H1 (cell line): ENCODE measurements at regions not wholly inside any gene's neighbourhood (a gene's known extent, or its start where the extent isn't known, plus 50 kb on each side); places are given as distances from the start of the nearest gene placed in this dataset.

Experiments used
- CTCF ChIA-PET: fragments of 300-600 bp; sonication (Branson Sonifier 250); formaldehyde crosslinking; loops from one replicate; lab custom pipeline; 2021; ENCODE audit not compliant: partially characterized antibody; lab: Charles Lee
- POLR2A ChIA-PET: fragments of 300-600 bp; sonication (Branson Sonifier 250); formaldehyde crosslinking; loops from one replicate; lab custom pipeline; 2021; ENCODE audit warnings: inconsistent platforms; ENCODE audit not compliant: partially characterized antibody; lab: Charles Lee
- DNase-seq, 2 experiments: peaks; one replicate each; pipeline versions ENCODE4 v3.0.0 to v3.0.0-alpha.2; 2010 to 2022; ENCODE audit warnings: low spot score in 2 of 2, low read depth in 1 of 2, mixed read lengths in 1 of 2
- FAIRE-seq: peaks from 2 replicates; lab custom pipeline; 2011; peaks lifted over from hg19 to GRCh38; lab: Jason Lieb, UNC
- H2AFZ ChIP-seq: 2 replicates; pipeline ENCODE4 v1.8.1; 2012; ENCODE audit warnings: low read length, inconsistent platforms
- H2AK5ac ChIP-seq: 2 replicates; pipeline ENCODE4 v1.6.1; 2013; ENCODE audit warnings: low read depth, low read length
- H2BK120ac ChIP-seq: replicated peaks from 2 replicates; pipeline ENCODE3; 2013; ENCODE audit warnings: low read depth, low read length, inconsistent platforms
- H2BK12ac ChIP-seq: 2 replicates; pipeline ENCODE4 v1.6.1; 2013; ENCODE audit warnings: low read depth, low read length
- H2BK15ac ChIP-seq: 2 replicates; pipeline ENCODE4 v1.6.1; 2013; ENCODE audit warnings: low read length
- H2BK20ac ChIP-seq: 2 replicates; pipeline ENCODE4 v1.6.1; 2013; ENCODE audit warnings: low read length
- H2BK5ac ChIP-seq: 2 replicates; pipeline ENCODE4 v1.6.1; 2013; ENCODE audit warnings: low read depth, low read length
- H3K14ac ChIP-seq: 2 replicates; pipeline ENCODE4 v1.6.1; 2013; ENCODE audit warnings: inconsistent platforms; ENCODE audit not compliant: insufficient read length
- H3K18ac ChIP-seq: 2 replicates; pipeline ENCODE4 v1.6.1; 2013; ENCODE audit warnings: low read length; ENCODE audit errors: extremely low read depth
- H3K23ac ChIP-seq: 2 replicates; pipeline ENCODE4 v1.6.1; 2013; ENCODE audit warnings: inconsistent platforms; ENCODE audit not compliant: insufficient read length
- H3K23me2 ChIP-seq: 2 replicates; pipeline ENCODE4 v1.6.1; 2013; ENCODE audit warnings: low read depth, low read length
- H3K27ac ChIP-seq: 2 replicates; pipeline ENCODE4 v1.6.1; 2011; ENCODE audit warnings: low read depth, low read length, inconsistent platforms
- H3K27me3 ChIP-seq, 4 experiments: replicated peaks in 1 of 4; 1 replicate in 1 of 4; 2 replicates in 3 of 4; pipeline versions ENCODE4 v1.6.1 to v1.8.1; 2011 to 2013; ENCODE audit warnings: low read length in 3 of 4, mild to moderate bottlenecking in 3 of 4, inconsistent platforms in 2 of 4, mixed read lengths in 2 of 4, moderate library complexity in 1 of 4; ENCODE audit not compliant: control insufficient read depth in 3 of 4, insufficient read depth in 3 of 4; ENCODE audit errors: extremely low read depth in 1 of 4
- H3K36me3 ChIP-seq, 4 experiments: 2 replicates each; pipeline versions ENCODE4 v1.6.1 to v1.8.1; 2011 to 2013; ENCODE audit warnings: mild to moderate bottlenecking in 4 of 4, low read length in 3 of 4, moderate library complexity in 2 of 4, control low read depth in 1 of 4, inconsistent platforms in 1 of 4; ENCODE audit not compliant: insufficient read depth in 4 of 4, control insufficient read depth in 2 of 4
- H3K4ac ChIP-seq: replicated peaks from 2 replicates; pipeline ENCODE3; 2013; ENCODE audit warnings: low read length, low read depth, mixed read lengths, inconsistent platforms; ENCODE audit not compliant: insufficient read length
- H3K4me1 ChIP-seq, 4 experiments: replicated peaks in 1 of 4; 1 replicate in 1 of 4; 2 replicates in 3 of 4; pipeline versions ENCODE4 v1.6.1 to v1.8.1; 2011 to 2013; ENCODE audit warnings: low read length in 3 of 4, inconsistent platforms in 2 of 4, mixed read lengths in 1 of 4; ENCODE audit not compliant: insufficient read depth in 4 of 4, control insufficient read depth in 3 of 4
- H3K4me2 ChIP-seq, 2 experiments: 2 replicates each; pipeline versions ENCODE4 v1.6.1 to v1.8.1; 2011 to 2013; ENCODE audit warnings: low read depth in 2 of 2, low read length in 2 of 2, control low read depth in 1 of 2, inconsistent platforms in 1 of 2, mild to moderate bottlenecking in 1 of 2; ENCODE audit not compliant: insufficient read depth in 1 of 2
- H3K4me3 ChIP-seq, 4 experiments: fragments of 200-600, 300-600 bp in 1 of 4; sonication (generic), shearing (Covaris generic), sonication (Bioruptor Twin) in 1 of 4; 2 replicates each; pipeline versions ENCODE4 v1.5.1 to v1.8.1; 2011 to 2016; ENCODE audit warnings: low read length in 4 of 4, low read depth in 3 of 4, control low read depth in 2 of 4, inconsistent platforms in 2 of 4, mild to moderate bottlenecking in 2 of 4, mixed read lengths in 1 of 4, moderate library complexity in 1 of 4; ENCODE audit not compliant: insufficient read depth in 2 of 4; ENCODE audit errors: extremely low read depth in 1 of 4
- H3K56ac ChIP-seq: replicated peaks from 2 replicates; pipeline ENCODE3; 2013; ENCODE audit warnings: low read depth, mild to moderate bottlenecking, mixed read lengths, low read length, inconsistent platforms; ENCODE audit not compliant: insufficient read length
- H3K79me1 ChIP-seq: 2 replicates; pipeline ENCODE4 v1.6.1; 2013; ENCODE audit warnings: low read depth, low read length, control low read depth
- H3K79me2 ChIP-seq, 2 experiments: 2 replicates each; pipeline versions ENCODE4 v1.6.1 to v1.8.1; 2012 to 2013; ENCODE audit warnings: low read length in 2 of 2, mild to moderate bottlenecking in 2 of 2, inconsistent platforms in 1 of 2; ENCODE audit not compliant: insufficient read depth in 2 of 2, control insufficient read depth in 1 of 2
- H3K9ac ChIP-seq, 4 experiments: replicated peaks in 1 of 4; 1 replicate in 1 of 4; 2 replicates in 3 of 4; pipeline versions ENCODE4 v1.6.1 to v1.8.1; 2011 to 2013; ENCODE audit warnings: low read depth in 3 of 4, low read length in 3 of 4, control low read depth in 2 of 4, mild to moderate bottlenecking in 2 of 4, moderate library complexity in 2 of 4, inconsistent platforms in 1 of 4; ENCODE audit errors: extremely low read depth in 1 of 4
- H3K9me3 ChIP-seq, 2 experiments: 2 replicates each; pipeline versions ENCODE4 v1.6.1 to v1.8.1; 2012 to 2013; ENCODE audit warnings: mild to moderate bottlenecking in 2 of 2, moderate library complexity in 2 of 2, control low read depth in 1 of 2, inconsistent platforms in 1 of 2, low read depth in 1 of 2, low read length in 1 of 2, mixed read lengths in 1 of 2; ENCODE audit not compliant: insufficient read depth in 2 of 2
- H4K20me1 ChIP-seq, 2 experiments: replicated peaks in 1 of 2; 2 replicates each; pipeline versions ENCODE3 to v1.8.1; 2011 to 2013; ENCODE audit warnings: inconsistent platforms in 2 of 2, low read length in 2 of 2, mild to moderate bottlenecking in 1 of 2; ENCODE audit not compliant: insufficient read depth in 2 of 2, control insufficient read depth in 1 of 2
- H4K5ac ChIP-seq: 2 replicates; pipeline ENCODE4 v1.6.1; 2013; ENCODE audit warnings: low read length, low read depth, mixed read lengths, inconsistent platforms; ENCODE audit not compliant: insufficient read length
- H4K8ac ChIP-seq: 2 replicates; pipeline ENCODE4 v1.8.0; 2013; ENCODE audit warnings: mild to moderate bottlenecking, moderate library complexity, low read length, inconsistent platforms; ENCODE audit not compliant: insufficient read depth; ENCODE audit errors: extremely low read depth
- H4K91ac ChIP-seq: replicated peaks from 2 replicates; pipeline ENCODE3; 2013; ENCODE audit warnings: low read length, mixed read lengths, inconsistent platforms; ENCODE audit not compliant: insufficient read length
- MAFK ChIP-seq: IDR thresholded peaks from 2 replicates; pipeline ENCODE4 v1.6.1; 2012; ENCODE audit warnings: low read depth, mild to moderate bottlenecking, improper control_type of control experiment, low read length
- WGBS, 2 experiments: shearing (Covaris generic) in 1 of 2; methylation state at CpG; one replicate each; pipeline versions ENCODE4 v1.1.6 to v1.1.7; 2013 to 2015; ENCODE audit warnings: low lambda C conversion rate in 2 of 2, mixed read lengths in 2 of 2, inconsistent platforms in 1 of 2, low coverage in 1 of 2, missing lambda C conversion rate in 1 of 2; ENCODE audit not compliant: insufficient replicate concordance in 2 of 2, insufficient coverage in 1 of 2, insufficient read length in 1 of 2; ENCODE audit errors: extremely low coverage in 1 of 2, missing lambda C conversion rate in 1 of 2; 5-methylcytosine and 5-hydroxymethylcytosine counted together

DNA sequence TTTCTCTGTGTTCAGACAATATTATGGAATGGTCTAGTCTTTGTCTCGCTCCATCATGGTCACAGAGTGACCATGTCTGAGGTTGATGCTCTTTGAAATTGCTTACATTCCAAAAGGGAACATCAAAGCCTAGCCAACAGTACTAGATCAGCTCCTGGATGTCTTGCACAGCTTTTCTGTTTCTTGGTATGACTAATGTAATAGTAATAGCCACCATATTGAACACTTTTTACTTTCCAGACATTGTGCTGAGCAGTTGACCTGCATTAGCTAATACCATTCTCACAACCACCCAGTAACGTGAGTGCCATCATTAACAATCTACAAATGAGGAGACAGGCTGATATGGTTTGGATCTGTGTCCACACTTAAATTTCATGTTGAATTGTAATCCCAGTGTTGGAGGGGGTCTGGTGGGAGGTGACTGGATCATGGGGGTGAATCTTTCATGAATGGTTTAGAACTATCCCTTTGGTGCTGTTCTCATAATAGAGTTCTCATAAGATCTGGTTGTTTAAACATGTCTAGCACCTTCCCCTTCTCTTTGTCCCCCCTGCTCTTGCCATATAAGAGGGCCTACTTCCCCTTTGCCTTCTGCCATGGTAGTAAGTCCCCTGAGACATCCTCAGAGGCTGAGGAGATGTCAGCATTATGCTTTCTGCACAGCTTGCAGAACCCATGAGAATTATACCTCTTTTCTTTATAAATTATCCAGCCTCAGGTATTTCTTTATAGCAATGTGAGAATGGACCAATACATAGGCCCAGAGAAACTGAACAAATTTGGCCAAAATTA, 577.5 kb upstream of the CLINT1 start:
- Histone ChIP-seq H3K56ac (no peak overlapping the region), H3K79me1 (no peaks in the 10 kb centered on the region)
- WGBS, 2 experiments, result 89% methylated on average over 2 of the region's 2 CpGs; no CpG with 5 or more reads in 1 of the 2 experiments

More for the DNA sequence above, 577.5 kb upstream of the CLINT1 start:
- Histone ChIP-seq H3K23ac (no peak overlapping the region), H3K4me3 (no peak overlapping the region), H3K4me2 (no peak overlapping the region), H2BK5ac (no peak overlapping the region), H4K8ac (no peak overlapping the region), H3K4ac (no peak overlapping the region), H3K36me3 (no peaks in the 10 kb centered on the region), H3K14ac (no peak overlapping the region), H2AFZ (no peak overlapping the region), H3K27ac (no peak overlapping the region), H4K5ac (no peak overlapping the region), H3K79me2 (no peaks in the 10 kb centered on the region), H3K9ac (no peak overlapping the region), H3K18ac (no peak overlapping the region), H3K23me2 (no peaks in the 10 kb centered on the region), H2BK15ac (no peak overlapping the region), H2AK5ac (no peak overlapping the region), H2BK12ac (no peak overlapping the region), H4K20me1 (no peaks in the 10 kb centered on the region), H3K9me3 (no peaks in the 10 kb centered on the region), H2BK120ac (no peak overlapping the region), H2BK20ac (no peak overlapping the region), H4K91ac (no peak overlapping the region), H3K27me3 (no peaks in the 10 kb centered on the region), H3K4me1 (no peaks in the 10 kb centered on the region)
- CTCF ChIA-PET, result no interaction called here
- POLR2A ChIA-PET, result no interaction called here
- no peak for TF ChIP-seq MAFK
- FAIRE-seq (no peak), DNase-seq (no peak)
